Astrocyte of the cerebellum (primary cell): ENCODE measurements at regions not wholly inside any gene's neighbourhood (a gene's known extent, or its start where the extent isn't known, plus 50 kb on each side); places are given as distances from the start of the nearest gene placed in this dataset.

ENCODE experiments used
- DNase-seq: peaks from one replicate; pipeline ENCODE4 v3.0.0-alpha.2; 2011; ENCODE audit warnings: low read depth
- H3K4me3 ChIP-seq: 2 replicates; pipeline ENCODE4 v1.5.1; 2011; ENCODE audit warnings: mild to moderate bottlenecking, low read depth, low read length, moderate library complexity
- CTCF ChIP-seq: IDR thresholded peaks from 2 replicates; pipeline ENCODE4 v1.5.1; 2012; ENCODE audit warnings: low read length, low read depth, moderate library complexity, mild to moderate bottlenecking; ENCODE audit errors: missing control alignments
- in situ Hi-C: cut with HindIII; loops from 2 replicates; pipeline ENCODE4 v1.10.0; 2017; ENCODE audit warnings: low sequenced_read_pairs

GRCh38 chr3:30253832-30254231 is 352.6 kb upstream of the TGFBR2 start:
- in situ Hi-C loops: no loop called here
- DNase-seq: no peak
- no peak for TF ChIP-seq CTCF
- H3K4me3 ChIP-seq: no peak overlapping the region

DNA sequence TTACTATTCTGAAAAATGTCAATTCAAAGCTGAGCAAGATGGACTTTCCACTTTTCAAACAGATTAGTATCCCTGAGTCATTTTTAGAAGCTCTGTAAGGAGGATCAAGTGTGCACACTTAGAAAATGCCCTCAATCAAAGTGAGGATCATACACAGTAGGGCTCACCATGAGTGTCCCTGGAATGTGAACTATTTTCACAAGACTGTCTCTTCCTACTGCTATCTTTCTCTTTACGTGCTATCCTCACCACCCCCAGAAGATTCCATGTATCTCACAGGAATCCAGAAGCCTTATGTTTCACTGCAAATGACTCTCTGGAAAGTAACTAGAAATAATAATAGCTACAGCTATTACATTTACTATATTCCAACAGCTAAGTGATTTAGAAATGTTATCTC is 349.9 kb upstream of the TGFBR2 start:
- no peak overlapping the region for H3K4me3 ChIP-seq
- in situ Hi-C loops: no loop called here
- no peak for DNase-seq
- no peak for TF ChIP-seq CTCF

- H3K4me3 ChIP-seq: no peak overlapping the region
- DNase-seq: no peak
- in situ Hi-C loops: no loop called here
- TF ChIP-seq CTCF: no peak
Measured at GRCh38 chr3:30258426-30259392, 347.7 kb upstream of the TGFBR2 start.

DNA sequence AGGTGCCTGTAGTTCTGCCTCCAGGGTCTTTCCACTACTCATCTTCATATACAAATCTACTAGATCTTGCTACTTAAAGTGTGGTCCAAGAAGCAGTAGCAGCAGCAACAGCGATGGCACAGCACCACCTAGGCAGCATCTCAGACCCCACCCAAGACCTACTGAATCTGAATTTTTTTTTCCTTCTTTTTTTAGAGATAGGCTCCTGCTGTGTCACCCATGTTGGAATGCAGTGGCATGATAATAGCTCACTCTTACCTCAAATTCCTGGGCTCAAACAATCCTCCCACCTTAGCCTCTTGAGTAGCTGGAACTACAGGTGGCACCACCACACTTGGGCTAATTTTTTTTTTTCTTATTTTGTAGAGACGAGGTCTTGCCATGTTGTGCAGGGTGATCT is 346.7 kb upstream of the TGFBR2 start:
- no peak for TF ChIP-seq CTCF
- no peak overlapping the region for H3K4me3 ChIP-seq
- DNase-seq: no peak
- in situ Hi-C loops: no loop called here

GRCh38 chr3:30260762-30261161 is 345.6 kb upstream of the TGFBR2 start:
- no peak for TF ChIP-seq CTCF
- H3K4me3 ChIP-seq: no peak overlapping the region
- no peak for DNase-seq
- in situ Hi-C loops: no loop called here

- no peak for TF ChIP-seq CTCF
- H3K4me3 ChIP-seq: no peak overlapping the region
- in situ Hi-C loops: no loop called here
- DNase-seq: no peak
Measured at GRCh38 chr3:30263238-30263924, 343.0 kb upstream of the TGFBR2 start.
